Uterus (tissue), 3 donors: ENCODE measurements at regions not wholly inside any gene's neighbourhood (a gene's known extent, or its start where the extent isn't known, plus 50 kb on each side); places are given as distances from the start of the nearest gene placed in this dataset.

ENCODE experiments used
- DNase-seq, 2 donors: peaks; one replicate each; pipeline ENCODE4 v3.0.0-alpha.2; 2019 to 2020
- H3K27ac ChIP-seq, 2 donors: fragments of 200-600 bp; sonication (generic); 1 replicate in 1 of 2; 2 replicates in 1 of 2; pipeline ENCODE4 v1.5.1; 2016 to 2018
- H3K27me3 ChIP-seq, 2 donors: fragments of 200-600 bp; sonication (generic); one replicate each; pipeline ENCODE4 v1.5.1; 2018 to 2019; ENCODE audit warnings: control low read depth in 1 of 2
- H3K36me3 ChIP-seq, 2 donors: fragments of 200-600 bp; sonication (generic); one replicate each; pipeline ENCODE4 v1.5.1; 2019; ENCODE audit warnings: control low read depth in 1 of 2
- H3K4me1 ChIP-seq, 2 donors: fragments of 200-600 bp; sonication (generic); one replicate each; pipeline ENCODE4 v1.5.1; 2018 to 2019; ENCODE audit warnings: control low read depth in 1 of 2
- H3K4me3 ChIP-seq, 2 donors: fragments of 200-600 bp; sonication (generic); 1 replicate in 1 of 2; 2 replicates in 1 of 2; pipeline ENCODE4 v1.5.1; 2018 to 2019; ENCODE audit warnings: mild to moderate bottlenecking in 1 of 2
- H3K9me3 ChIP-seq, 2 donors: fragments of 200-600 bp; sonication (generic); one replicate each; pipeline ENCODE4 v1.5.1; 2019; ENCODE audit warnings: control low read depth in 1 of 2
- CTCF ChIP-seq, 4 experiments: fragments of 200-600 bp in 2 of 4; fragments of 450-650 bp in 2 of 4; sonication (generic) in 2 of 4; IDR thresholded peaks; one replicate each; pipeline ENCODE4 v1.5.1; 2016 to 2019; ENCODE audit warnings: antibody characterized with exemption in 4 of 4, mild to moderate bottlenecking in 2 of 4, moderate library complexity in 1 of 4
- POLR2A ChIP-seq, 2 donors: fragments of 450-650 bp; IDR thresholded peaks; one replicate each; pipeline ENCODE4 v1.6.1; 2016; ENCODE audit warnings: antibody characterized with exemption in 2 of 2, mild to moderate bottlenecking in 1 of 2, moderate library complexity in 1 of 2
- intact Hi-C: fragments of 100-400 bp; cut with DNase I; formaldehyde crosslinking; loops from one replicate; pipeline ENCODE4 v1.15.1; 2023; ENCODE audit warnings: low total_unique reads
- donor health status: DM: yes; HTN: yes; CAD: no.

DNA sequence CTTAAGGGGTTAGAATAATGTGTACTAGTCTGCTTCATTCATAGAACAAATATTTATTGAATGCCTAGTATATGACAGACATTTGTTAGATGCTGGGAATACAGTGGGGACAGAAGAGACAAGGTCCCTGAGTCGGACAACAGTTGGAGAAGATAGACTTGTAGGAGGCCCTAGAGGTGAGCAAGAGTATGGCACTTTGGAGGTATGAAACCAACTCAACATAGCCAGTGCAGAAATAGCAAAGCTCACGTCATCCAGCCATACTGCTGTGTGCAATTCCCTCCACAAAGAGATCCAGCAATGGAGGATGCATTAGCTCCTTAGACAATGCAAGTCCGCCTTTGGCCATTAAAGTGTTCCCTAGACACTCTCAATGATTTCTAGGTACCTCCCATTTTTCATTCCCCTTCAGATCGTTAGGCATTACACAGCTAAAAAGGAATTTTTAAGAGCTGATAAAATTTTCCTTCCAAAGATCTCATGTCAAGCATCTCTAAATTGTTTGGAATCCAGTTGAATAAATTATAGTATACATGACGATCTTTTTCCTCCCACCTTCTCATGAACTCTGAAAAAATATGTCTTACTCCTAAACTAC, 1949.6 kb upstream of the WWC1 start:
- Histone ChIP-seq H3K27ac (no peak overlapping the region), H3K36me3 (no peaks in the 10 kb centered on the region), H3K4me1 (no peaks in the 10 kb centered on the region), H3K9me3 (no peaks in the 10 kb centered on the region), H3K4me3 (no peak overlapping the region), H3K27me3 (no peaks in the 10 kb centered on the region)
- DNase-seq: no peak
- TF ChIP-seq POLR2A (IDR thresholded peaks at IDR 0.05): no peak
- TF ChIP-seq CTCF (IDR thresholded peaks at IDR 0.05): peak in 1 of 4 experiments; percentile 2
- intact Hi-C loops: no loop called here

DNA sequence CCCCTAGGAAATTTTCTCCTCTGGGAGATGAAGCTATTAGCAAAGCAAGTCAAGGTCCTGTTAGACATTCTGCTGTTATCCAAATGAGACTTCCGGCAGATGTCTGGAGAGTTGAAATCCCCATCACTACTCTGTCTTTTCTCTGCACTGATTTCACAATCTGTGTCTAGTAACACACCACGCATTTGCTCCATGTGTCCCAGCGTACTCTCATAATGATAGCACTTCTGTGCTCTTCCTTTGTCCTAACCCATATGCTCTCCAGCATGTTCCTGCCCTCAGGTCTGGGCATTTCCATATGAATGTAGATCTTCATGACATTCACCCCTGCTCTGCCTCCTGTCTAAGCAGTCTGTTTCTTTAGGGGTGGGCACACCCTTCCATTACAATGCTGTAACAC, 1949.0 kb upstream of the WWC1 start:
- DNase-seq: no peak
- Histone ChIP-seq H3K36me3 (no peaks in the 10 kb centered on the region), H3K4me3 (no peak overlapping the region), H3K9me3 (no peaks in the 10 kb centered on the region), H3K27ac (no peak overlapping the region), H3K4me1 (no peaks in the 10 kb centered on the region), H3K27me3 (no peaks in the 10 kb centered on the region)
- TF ChIP-seq POLR2A (IDR thresholded peaks at IDR 0.05): no peak
- no peak for TF ChIP-seq CTCF (IDR thresholded peaks at IDR 0.05)
- intact Hi-C loops: no loop called here

DNA sequence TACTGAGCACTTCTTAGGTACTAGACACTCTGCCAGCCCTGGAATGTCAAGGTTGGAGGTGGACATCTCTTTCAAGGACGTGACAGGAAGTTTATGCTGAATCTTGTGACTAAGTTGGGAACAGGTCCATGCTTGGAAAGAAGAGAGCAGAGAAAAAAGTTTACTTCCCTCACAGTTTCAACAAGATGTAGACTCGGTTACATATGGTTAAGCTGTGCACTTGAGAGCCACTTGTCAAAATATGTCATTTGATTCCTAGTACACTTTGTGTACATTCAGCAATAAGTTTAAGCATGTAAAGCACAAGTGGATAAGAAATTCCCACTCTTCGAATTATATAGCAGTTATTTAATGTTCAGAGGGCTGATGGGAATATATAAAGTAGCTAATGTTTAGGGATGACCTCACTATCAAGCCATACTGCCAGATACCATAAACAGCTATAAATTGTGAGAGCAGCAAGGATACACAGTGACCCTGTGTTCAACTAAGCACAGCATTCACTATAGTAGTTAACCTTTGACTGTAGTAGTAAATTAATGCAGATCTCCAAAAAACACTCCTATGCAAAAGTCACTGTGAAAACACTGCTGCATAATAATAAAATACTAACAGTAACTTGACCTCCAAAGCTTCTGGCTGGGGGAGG, 1944.6 kb upstream of the WWC1 start:
- H3K27me3 ChIP-seq: no peaks in the 10 kb centered on the region
- TF ChIP-seq CTCF (IDR thresholded peaks at IDR 0.05) (no peak), POLR2A (IDR thresholded peaks at IDR 0.05) (no peak)
- H3K9me3 ChIP-seq: no peaks in the 10 kb centered on the region
- H3K27ac ChIP-seq: no peak overlapping the region
- H3K36me3 ChIP-seq: no peaks in the 10 kb centered on the region
- intact Hi-C loops: no loop called here
- DNase-seq: no peak
- H3K4me1 ChIP-seq: no peaks in the 10 kb centered on the region
- no peak overlapping the region for H3K4me3 ChIP-seq

DNA sequence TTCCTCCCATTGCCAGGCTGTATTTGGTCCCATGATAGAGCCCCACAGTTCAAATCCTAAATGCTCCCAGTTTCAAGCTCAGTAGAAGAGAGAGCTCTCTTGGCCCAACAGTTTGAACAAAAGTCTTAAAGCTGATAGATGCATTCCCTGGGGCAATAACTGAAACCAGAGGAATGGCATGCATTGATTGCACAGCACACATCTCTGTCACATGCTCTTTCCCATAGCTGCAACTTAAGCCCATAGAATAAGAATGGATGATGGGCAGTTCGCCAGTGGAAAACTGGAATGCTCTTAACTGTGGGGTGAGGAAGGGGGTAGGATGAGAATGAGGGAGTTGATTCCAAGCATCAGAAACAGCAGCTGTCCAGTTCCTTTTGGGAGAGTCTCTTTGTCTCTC, 1942.4 kb upstream of the WWC1 start:
- H3K4me1 ChIP-seq: no peaks in the 10 kb centered on the region
- DNase-seq: no peak
- intact Hi-C loops: no loop called here
- H3K27ac ChIP-seq: no peak overlapping the region
- H3K36me3 ChIP-seq: no peaks in the 10 kb centered on the region
- no peaks in the 10 kb centered on the region for H3K9me3 ChIP-seq
- TF ChIP-seq CTCF (IDR thresholded peaks at IDR 0.05): no peak
- TF ChIP-seq POLR2A (IDR thresholded peaks at IDR 0.05): no peak
- no peak overlapping the region for H3K4me3 ChIP-seq
- H3K27me3 ChIP-seq: no peaks in the 10 kb centered on the region

DNA sequence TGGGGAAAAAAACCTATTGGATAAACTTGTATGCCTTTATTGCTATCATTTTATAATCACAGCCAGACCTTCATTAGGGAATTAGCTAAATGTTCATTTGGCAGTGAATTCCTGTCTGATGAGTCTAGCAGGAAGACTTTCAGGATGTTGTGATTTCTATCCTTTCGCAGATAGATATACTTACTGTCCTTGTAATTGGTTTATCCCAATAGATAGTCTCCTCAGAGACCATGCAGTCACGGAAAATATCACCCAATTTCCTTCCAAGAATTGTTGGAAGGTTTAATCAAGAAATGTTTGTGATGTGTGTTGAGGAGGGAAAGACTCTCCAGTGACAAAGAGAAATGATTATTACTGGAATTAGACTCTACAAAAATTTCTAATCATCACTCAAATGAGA, 1937.9 kb upstream of the WWC1 start:
- intact Hi-C loops: no loop called here

More for the DNA sequence above, 1937.9 kb upstream of the WWC1 start:
- Histone ChIP-seq H3K36me3 (no peaks in the 10 kb centered on the region), H3K4me3 (no peak overlapping the region), H3K27me3 (no peaks in the 10 kb centered on the region), H3K9me3 (no peaks in the 10 kb centered on the region), H3K4me1 (no peaks in the 10 kb centered on the region), H3K27ac (no peak overlapping the region)
- no peak for TF ChIP-seq CTCF (IDR thresholded peaks at IDR 0.05)
- no peak for TF ChIP-seq POLR2A (IDR thresholded peaks at IDR 0.05)
- DNase-seq: no peak
